K562 (cell line): ENCODE measurements at regions not wholly inside any gene's neighbourhood (a gene's known extent, or its start where the extent isn't known, plus 50 kb on each side); places are given as distances from the start of the nearest gene placed in this dataset.

ENCODE experiments used
- ATAC-seq: fragments of 200-7000 bp; cut with Tn5 transposase; 3 replicates; pipeline ENCODE4 v1.9.1; 2020; ENCODE audit warnings: moderate library complexity
- BruUV-seq: library from RNA; stranded (reverse); fragments of 400-500 nt; replicated peaks from 2 replicates; lab custom pipeline; 2021; lab: Mats Ljungman, UMichigan
- CTCF ChIA-PET: fragments of 300-600 bp; formaldehyde crosslinking; extraction: SDS; loops from one replicate; lab custom pipeline; 2021; ENCODE audit warnings: low intra/inter-chr PET ratio; lab: Yijun Ruan, JAX
- POLR2A ChIA-PET: fragments of 300-600, 350-650 bp; sonication (Branson Sonifier 250); formaldehyde crosslinking; extraction: SDS; loops from one replicate; lab custom pipeline; 2021; ENCODE audit warnings: antibody characterized with exemption, inconsistent platforms; lab: Yijun Ruan, JAX
- DNase-seq, 4 experiments: peaks; one replicate each; pipeline versions ENCODE4 v3.0.0 to v3.0.0-alpha.2; 2011 to 2018; ENCODE audit warnings: low spot score in 3 of 4, mixed read lengths in 3 of 4; ENCODE audit errors: extremely low read depth in 1 of 4
- FAIRE-seq: peaks from 2 replicates; lab custom pipeline; 2011; peaks lifted over from hg19 to GRCh38; lab: Jason Lieb, UNC
- H2AFZ ChIP-seq: 2 replicates; pipeline ENCODE4 v1.6.0; 2011; ENCODE audit warnings: low read depth, low read length, control low read depth, inconsistent platforms
- H3K27ac ChIP-seq: fragments of 200-600 bp; 3 replicates; pipeline ENCODE4 v1.8.0; 2011; ENCODE audit warnings: low read depth, mild to moderate bottlenecking, control low read depth, inconsistent platforms, low read length, moderate library complexity, mixed read lengths; ENCODE audit errors: extremely low read depth
- H3K27me3 ChIP-seq, 2 experiments: fragments of 300-600 bp in 1 of 2; 2 replicates in 1 of 2; 3 replicates in 1 of 2; pipeline versions ENCODE4 v1.6.0 to v1.8.0; 2011; ENCODE audit warnings: inconsistent platforms in 2 of 2, low read length in 2 of 2, mild to moderate bottlenecking in 1 of 2, mixed read lengths in 1 of 2, moderate library complexity in 1 of 2; ENCODE audit not compliant: control insufficient read depth in 2 of 2, insufficient read depth in 2 of 2
- H3K36me3 ChIP-seq: fragments of 300-600 bp; 3 replicates; pipeline ENCODE4 v1.8.0; 2011; ENCODE audit warnings: mild to moderate bottlenecking, low read length, inconsistent platforms; ENCODE audit not compliant: control insufficient read depth, insufficient read depth
- H3K4me1 ChIP-seq, 2 experiments: fragments of 200-600 bp in 1 of 2; replicated peaks in 1 of 2; 2 replicates in 1 of 2; 3 replicates in 1 of 2; pipeline versions ENCODE4 v1.5.1 to v1.8.0; 2011; ENCODE audit warnings: inconsistent platforms in 2 of 2, low read length in 2 of 2, mild to moderate bottlenecking in 1 of 2, mixed read lengths in 1 of 2, moderate library complexity in 1 of 2; ENCODE audit not compliant: control insufficient read depth in 2 of 2, insufficient read depth in 2 of 2
- H3K4me2 ChIP-seq: 2 replicates; pipeline ENCODE4 v1.6.1; 2011; ENCODE audit warnings: low read length, control low read depth, inconsistent platforms, mixed read lengths; ENCODE audit not compliant: insufficient read depth
- H3K4me3 ChIP-seq: fragments of 200-600 bp; sonication (generic), shearing (Covaris generic); 2 replicates; pipeline ENCODE4 v1.5.1; 2016; ENCODE audit warnings: control low read depth, inconsistent platforms
- H3K79me2 ChIP-seq: fragments of 200-600 bp; 3 replicates; pipeline ENCODE4 v1.8.0; 2011; ENCODE audit warnings: low read length, inconsistent platforms; ENCODE audit not compliant: control insufficient read depth, insufficient read depth
- H3K9ac ChIP-seq, 2 experiments: 2 replicates each; pipeline versions ENCODE4 v1.6.0 to v1.6.1; 2011; ENCODE audit warnings: low read depth in 2 of 2, low read length in 2 of 2, control low read depth in 1 of 2, inconsistent platforms in 1 of 2, mild to moderate bottlenecking in 1 of 2, mixed read lengths in 1 of 2; ENCODE audit not compliant: insufficient read depth in 1 of 2
- H3K9me1 ChIP-seq: one replicate; pipeline ENCODE4 v1.6.0; 2011; ENCODE audit warnings: inconsistent platforms, mild to moderate bottlenecking, low read length, moderate library complexity; ENCODE audit not compliant: control insufficient read depth, insufficient read depth
- H3K9me3 ChIP-seq: replicated peaks from 2 replicates; pipeline ENCODE4 v1.5.1; 2011; ENCODE audit warnings: low read depth, low read length, inconsistent platforms; ENCODE audit not compliant: control insufficient read depth, insufficient read depth
- H4K20me1 ChIP-seq: replicated peaks from 2 replicates; pipeline ENCODE4 v1.6.1; 2011; ENCODE audit warnings: low read length, inconsistent platforms, mixed read lengths; ENCODE audit not compliant: control insufficient read depth, insufficient read depth
- CBX5 ChIP-seq: IDR thresholded peaks from 2 replicates; pipeline ENCODE4 v1.6.1; 2014; ENCODE audit warnings: low read depth, borderline replicate concordance
- IRF2 ChIP-seq: sonication (generic); formaldehyde crosslinking; IDR thresholded peaks from 2 replicates; pipeline ENCODE4 v1.8.1; 2022; ENCODE audit warnings: mild to moderate bottlenecking, missing genetic modification reagents
- KAT7 ChIP-seq: sonication (generic); formaldehyde crosslinking; IDR thresholded peaks from 2 replicates; pipeline ENCODE4 v1.8.0; 2022; ENCODE audit warnings: missing genetic modification reagents, mild to moderate bottlenecking, borderline replicate concordance
- NFE2 ChIP-seq: IDR thresholded peaks from 2 replicates; pipeline ENCODE4 v1.6.1; 2014; ENCODE audit warnings: antibody characterized with exemption, low read depth
- NR2F6 ChIP-seq: fragments of 450-650 bp; formaldehyde crosslinking; IDR thresholded peaks from 2 replicates; pipeline ENCODE4 v1.4.0; 2020; ENCODE audit warnings: mild to moderate bottlenecking
- RHOXF2B ChIP-seq: fragments of 250-450 bp; sonication (Bioruptor Pico); conservative IDR thresholded peaks from 2 replicates; pipeline ENCODE4 v1.5.1; 2021
- SMAD4 ChIP-seq: fragments of 250-450 bp; sonication (Bioruptor Pico); conservative IDR thresholded peaks from 2 replicates; pipeline ENCODE4 v1.8.0; 2021; ENCODE audit warnings: inconsistent platforms, mild to moderate bottlenecking, moderate library complexity
- SRSF3 ChIP-seq: fragments of 200-400 bp; formaldehyde crosslinking; IDR thresholded peaks from 2 replicates; pipeline ENCODE4 v1.6.1; 2016; ENCODE audit warnings: mild to moderate bottlenecking, low read length, moderate library complexity; ENCODE audit not compliant: insufficient read depth
- TCF7L2 ChIP-seq: fragments of 150-350 bp; IDR thresholded peaks from 2 replicates; pipeline ENCODE4 v1.6.1; 2016; ENCODE audit warnings: low read depth, mild to moderate bottlenecking, low read length, moderate library complexity
- ZBED1 ChIP-seq: IDR thresholded peaks from 2 replicates; pipeline ENCODE4 v1.6.1; 2014
- ZBTB17 ChIP-seq: fragments of 450-650 bp; formaldehyde crosslinking; IDR thresholded peaks from 2 replicates; pipeline ENCODE4 v1.4.0; 2020; ENCODE audit warnings: mild to moderate bottlenecking
- ZSCAN32 ChIP-seq: fragments of 450-650 bp; formaldehyde crosslinking; IDR thresholded peaks from 2 replicates; pipeline ENCODE4 v1.4.0; 2020; ENCODE audit warnings: mild to moderate bottlenecking, moderate library complexity
- WGBS: fragments of 100-300 bp; shearing (Covaris generic); methylation state at CpG from one replicate; pipeline ENCODE4 v1.1.6; 2016; ENCODE audit warnings: low coverage, mixed read lengths; ENCODE audit not compliant: insufficient coverage; ENCODE audit errors: missing lambda C conversion rate; 5-methylcytosine and 5-hydroxymethylcytosine counted together
- in situ Hi-C: fragments of 300-500 bp; cut with MboI; formaldehyde crosslinking; loops from 4 replicates; pipeline ENCODE4 v1.15.0; 2018; ENCODE audit warnings: inconsistent platforms, mixed read lengths
- intact Hi-C: fragments of 100-400 bp; cut with micrococcal nuclease; formaldehyde crosslinking; loops from 2 replicates; pipeline ENCODE4 v1.14.2; 2022
- TF ChIP-seq, protein P1 (sequence below): fragments of 450-650 bp; IDR thresholded peaks from 2 replicates; pipeline ENCODE4 v1.6.1; 2017; ENCODE audit warnings: antibody characterized with exemption

DNA sequence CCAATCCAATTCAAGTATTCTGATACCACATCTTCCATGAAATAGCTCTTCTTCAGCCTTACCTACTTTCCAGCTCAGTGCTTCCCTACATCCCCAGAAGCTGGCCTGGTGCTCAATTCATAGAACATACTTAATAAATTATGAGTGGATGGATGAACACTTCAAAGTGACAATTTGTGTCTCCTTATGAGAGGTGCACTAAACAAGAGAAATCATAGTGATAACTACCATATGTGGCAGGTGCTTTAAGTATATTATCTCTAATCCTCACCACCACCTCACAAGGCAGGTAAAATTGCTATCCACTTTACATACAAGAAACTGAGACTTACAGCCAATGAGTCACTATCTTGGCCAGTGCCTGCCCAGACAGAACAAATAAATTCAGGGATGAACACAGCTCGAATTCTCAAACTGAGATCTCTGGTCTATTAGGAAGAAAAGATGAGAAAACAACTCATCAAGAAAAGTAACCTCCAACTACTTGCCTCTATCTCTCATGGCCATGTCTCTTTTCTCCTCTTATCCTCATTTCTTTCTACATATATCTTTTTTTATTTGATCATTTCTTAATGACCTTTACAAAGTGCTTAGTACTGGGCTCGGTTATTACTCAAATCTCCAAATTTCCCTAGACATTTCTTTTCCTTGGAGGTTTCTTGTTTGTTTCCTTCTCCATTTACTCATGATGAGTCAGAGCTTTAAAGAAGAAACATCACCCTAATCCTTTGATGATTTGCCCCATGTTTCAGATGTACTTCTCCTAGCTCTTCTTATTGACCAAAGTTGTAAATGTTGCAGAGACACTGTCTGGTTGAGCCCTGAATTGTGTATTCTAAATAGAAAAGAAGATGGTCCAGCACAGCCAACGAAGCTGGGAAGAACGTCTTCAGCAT is 161.5 kb downstream of the RPS29 start:
- no peak overlapping the region for H2AFZ ChIP-seq
- H3K79me2 ChIP-seq = no peaks in the 10 kb centered on the region
- WGBS = 0% methylated on average over 4 of the region's 4 CpGs
- H3K9me1 ChIP-seq = no peaks in the 10 kb centered on the region
- in situ Hi-C loops (no loop called here), intact Hi-C loops (no loop called here)
- no peak overlapping the region for H3K4me3 ChIP-seq
- H4K20me1 ChIP-seq = no peaks in the 10 kb centered on the region
- no peak overlapping the region for H3K4me2 ChIP-seq
- no peaks in the 10 kb centered on the region for H3K4me1 ChIP-seq
- no peak overlapping the region for H3K27ac ChIP-seq
- ChIA-PET CTCF (no interaction called here), POLR2A (no interaction called here)
- TF ChIP-seq NFE2 (no peak), TCF7L2 (no peak), IRF2 (CRISPR knock-in tag) (no peak), KAT7 (no peak), SRSF3 (no peak), NR2F6 (CRISPR knock-in tag) (no peak), RHOXF2B (CRISPR knock-in tag) (no peak), ZSCAN32 (no peak), ZBTB17 (no peak), ZBED1 (no peak), SMAD4 (CRISPR knock-in tag) (no peak), CBX5 (no peak)
- TF ChIP-seq, protein P1, sequence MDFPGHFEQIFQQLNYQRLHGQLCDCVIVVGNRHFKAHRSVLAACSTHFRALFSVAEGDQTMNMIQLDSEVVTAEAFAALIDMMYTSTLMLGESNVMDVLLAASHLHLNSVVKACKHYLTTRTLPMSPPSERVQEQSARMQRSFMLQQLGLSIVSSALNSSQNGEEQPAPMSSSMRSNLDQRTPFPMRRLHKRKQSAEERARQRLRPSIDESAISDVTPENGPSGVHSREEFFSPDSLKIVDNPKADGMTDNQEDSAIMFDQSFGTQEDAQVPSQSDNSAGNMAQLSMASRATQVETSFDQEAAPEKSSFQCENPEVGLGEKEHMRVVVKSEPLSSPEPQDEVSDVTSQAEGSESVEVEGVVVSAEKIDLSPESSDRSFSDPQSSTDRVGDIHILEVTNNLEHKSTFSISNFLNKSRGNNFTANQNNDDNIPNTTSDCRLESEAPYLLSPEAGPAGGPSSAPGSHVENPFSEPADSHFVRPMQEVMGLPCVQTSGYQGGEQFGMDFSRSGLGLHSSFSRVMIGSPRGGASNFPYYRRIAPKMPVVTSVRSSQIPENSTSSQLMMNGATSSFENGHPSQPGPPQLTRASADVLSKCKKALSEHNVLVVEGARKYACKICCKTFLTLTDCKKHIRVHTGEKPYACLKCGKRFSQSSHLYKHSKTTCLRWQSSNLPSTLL = no peak
- no TSS peak for BruUV-seq
- H3K9ac ChIP-seq = no peak overlapping the region
- H3K27me3 ChIP-seq = no peaks in the 10 kb centered on the region; a peak in 1 of 5 replicates
- ATAC-seq (no peak), FAIRE-seq (no peak), DNase-seq (no peak)
- H3K9me3 ChIP-seq = no peaks in the 10 kb centered on the region
- no peaks in the 10 kb centered on the region for H3K36me3 ChIP-seq
